GM12891 (cell line): ENCODE measurements at regions not wholly inside any gene's neighbourhood (a gene's known extent, or its start where the extent isn't known, plus 50 kb on each side); places are given as distances from the start of the nearest gene placed in this dataset.
"Not testable (repeated sequence)": the region's sequence is repeated elsewhere in the genome, so short reads cannot be mapped to it uniquely, and the experiment has no call there.

Experiments
- DNase-seq: peaks from one replicate; pipeline ENCODE4 v3.0.0; 2011; ENCODE audit warnings: low spot score; ENCODE audit not compliant: insufficient read length
- FAIRE-seq: peaks from 2 replicates; lab custom pipeline; 2011; peaks lifted over from hg19 to GRCh38; lab: Jason Lieb, UNC
- PAX5 ChIP-seq: IDR thresholded peaks from 2 replicates; pipeline ENCODE4 v1.6.1; 2011; ENCODE audit warnings: low read length, moderate library complexity, mild to moderate bottlenecking; ENCODE audit not compliant: insufficient read depth, severe bottlenecking
- POLR2A ChIP-seq: IDR thresholded peaks from 2 replicates; pipeline ENCODE4 v1.6.1; 2011; ENCODE audit warnings: low read depth, low read length, control low read depth
- POLR2AphosphoS5 ChIP-seq: IDR thresholded peaks from 2 replicates; pipeline ENCODE4 v1.6.1; 2011; ENCODE audit warnings: low read depth, low read length, control low read depth
- POU2F2 ChIP-seq: IDR thresholded peaks from 2 replicates; pipeline ENCODE4 v1.6.1; 2011; ENCODE audit warnings: low read depth, mild to moderate bottlenecking, control low read depth, low read length, moderate library complexity
- SPI1 ChIP-seq: IDR thresholded peaks from 2 replicates; pipeline ENCODE4 v1.6.1; 2011; ENCODE audit warnings: low read depth, low read length, control low read depth
- TAF1 ChIP-seq: IDR thresholded peaks from 2 replicates; pipeline ENCODE4 v1.6.1; 2011; ENCODE audit warnings: low read depth, low read length, control low read depth

DNA sequence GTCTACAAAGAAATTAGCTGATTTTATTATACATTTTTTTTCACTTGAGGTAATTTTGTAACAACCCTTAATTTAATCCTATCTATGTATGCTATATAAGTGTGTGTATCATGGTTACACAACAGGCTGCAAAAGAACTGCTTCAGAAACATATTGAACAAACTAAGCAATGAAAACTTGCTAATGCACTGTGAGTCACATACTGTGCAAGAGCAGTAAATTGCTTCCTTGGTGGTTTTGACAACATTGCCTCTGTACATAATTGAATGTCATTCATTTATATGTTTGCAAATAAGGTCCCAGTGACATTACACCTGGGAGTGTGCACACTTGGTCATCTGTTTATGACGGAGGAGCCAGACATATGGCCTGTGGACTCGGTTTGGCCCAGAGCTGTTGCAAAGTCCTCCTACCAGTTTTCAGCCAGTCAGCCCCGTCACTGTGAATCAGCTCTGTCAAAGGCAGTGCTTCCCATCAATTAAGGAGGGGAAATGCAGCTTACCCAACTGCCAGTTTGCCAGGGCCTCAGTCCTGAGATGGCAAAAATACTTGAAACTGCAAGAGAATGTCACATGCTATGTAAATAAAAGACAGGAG is 835.0 kb downstream of the TTLL7 start:
- peak; percentile 28 for FAIRE-seq
- not testable (repeated sequence) for DNase-seq

DNA sequence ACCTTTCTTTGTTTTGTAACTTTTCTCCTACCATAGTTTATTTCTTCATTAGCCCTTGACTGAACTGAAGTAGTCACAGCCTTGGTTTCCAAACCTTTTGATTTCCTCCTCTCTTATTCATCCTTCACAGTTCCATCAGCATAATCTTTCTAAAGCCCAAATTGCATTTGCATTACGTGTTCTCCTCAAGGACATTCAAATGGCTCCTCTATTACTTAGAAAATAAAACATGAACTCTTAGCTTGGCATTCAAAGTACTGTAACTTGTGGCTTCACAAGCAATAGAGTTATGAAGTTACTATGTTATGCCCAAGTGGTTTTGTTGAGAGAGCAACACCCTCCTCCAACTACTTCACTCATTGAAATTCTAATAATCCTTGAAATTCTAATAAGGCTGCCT is 840.0 kb downstream of the TTLL7 start:
- FAIRE-seq, result peak; percentile 54
- DNase-seq, result not testable (repeated sequence)

DNA sequence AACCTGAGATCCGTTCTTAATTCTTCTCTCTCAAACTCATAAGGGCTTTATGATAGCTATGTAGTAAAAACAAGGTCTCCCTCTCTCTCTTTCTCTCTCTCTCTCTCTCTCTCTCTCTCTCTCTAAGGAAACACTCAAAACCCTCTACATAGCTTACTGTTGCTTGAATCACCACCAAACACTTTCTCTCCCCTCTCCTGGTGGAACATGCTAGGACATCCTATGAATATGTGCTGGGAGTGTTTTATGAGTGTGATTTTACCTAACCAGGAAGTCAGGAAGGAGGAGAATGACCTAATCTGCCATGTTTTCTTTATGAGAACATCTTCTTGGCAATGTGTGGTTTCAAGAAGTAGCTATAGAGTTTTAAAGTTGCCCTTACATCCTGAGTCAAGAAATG is 844.6 kb downstream of the TTLL7 start:
- FAIRE-seq, result peak; percentile 20
- DNase-seq, result not testable (repeated sequence)

DNA sequence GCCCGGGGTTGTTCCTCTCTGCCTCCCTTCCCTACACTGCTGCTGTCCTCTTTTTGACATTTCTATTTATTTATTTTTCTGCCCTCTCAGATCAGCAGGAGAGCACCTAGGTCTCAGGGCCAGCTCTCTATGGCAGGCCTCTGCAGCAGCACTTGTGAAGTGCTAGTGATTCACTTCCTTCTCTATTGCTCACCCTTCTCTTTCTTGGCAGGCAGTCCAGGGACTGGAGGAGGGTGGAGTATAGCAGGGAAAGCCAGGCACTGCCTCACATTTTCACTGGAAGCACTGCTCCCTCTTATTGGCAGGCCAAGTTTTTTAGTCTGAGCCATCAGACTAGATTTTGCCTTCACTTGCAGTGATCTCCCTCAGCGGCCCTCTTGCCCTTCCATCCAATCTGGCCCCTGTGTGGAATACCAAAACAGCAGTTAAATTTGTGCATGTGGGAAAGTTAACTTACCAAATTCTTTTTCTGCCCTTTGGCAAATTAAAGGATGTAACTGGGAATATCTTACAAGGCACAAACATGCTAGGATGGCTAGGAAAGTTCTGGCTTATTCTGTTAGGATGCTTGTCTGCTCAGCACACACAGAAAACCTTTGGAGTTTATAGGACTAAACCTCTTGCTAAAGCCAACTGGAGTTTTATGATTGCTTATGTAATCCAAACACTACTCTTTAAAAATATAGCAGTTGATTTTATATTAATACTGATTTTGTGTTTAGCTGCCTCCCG is 847.6 kb downstream of the TTLL7 start:
- not testable (repeated sequence) for FAIRE-seq, DNase-seq

DNA sequence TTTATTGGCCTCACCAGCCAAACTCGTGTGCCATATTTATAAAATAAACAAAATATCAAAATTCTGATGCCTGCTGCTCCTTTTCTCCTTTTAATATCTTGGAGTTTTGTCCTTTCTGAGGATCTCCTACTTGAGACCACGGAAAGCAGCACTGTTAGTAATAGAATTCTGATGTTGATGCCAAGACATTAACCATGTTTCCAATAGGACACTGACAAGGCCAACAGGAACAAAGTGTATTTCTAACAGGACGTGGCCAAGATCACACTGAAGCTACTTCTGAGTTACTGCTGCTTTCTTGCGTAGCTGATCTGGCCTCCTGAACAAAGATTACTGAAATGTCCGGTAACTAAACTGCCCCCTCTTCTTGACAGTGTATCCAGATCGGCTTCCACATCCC is 848.5 kb downstream of the TTLL7 start:
- FAIRE-seq, DNase-seq: not testable (repeated sequence)

DNA sequence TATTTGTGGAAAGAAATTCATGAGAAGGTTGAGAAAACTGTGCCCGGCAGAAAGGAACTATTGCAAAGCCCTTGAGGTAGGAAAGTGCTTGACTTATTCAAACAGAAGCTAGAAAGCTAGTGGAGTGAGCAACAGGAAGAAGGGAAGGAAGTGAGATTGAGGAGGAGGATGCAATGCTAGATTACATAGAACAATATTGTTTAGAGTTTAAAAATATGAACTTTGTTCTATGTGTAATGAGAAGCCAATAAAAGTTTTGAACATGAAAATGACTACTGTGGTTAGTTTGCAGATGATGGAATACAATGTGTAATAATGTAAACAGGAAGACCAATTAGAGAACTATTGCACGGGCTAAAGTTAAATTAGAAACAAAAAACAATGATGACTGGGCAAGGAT is 853.1 kb downstream of the TTLL7 start:
- DNase-seq, FAIRE-seq: not testable (repeated sequence)

DNA sequence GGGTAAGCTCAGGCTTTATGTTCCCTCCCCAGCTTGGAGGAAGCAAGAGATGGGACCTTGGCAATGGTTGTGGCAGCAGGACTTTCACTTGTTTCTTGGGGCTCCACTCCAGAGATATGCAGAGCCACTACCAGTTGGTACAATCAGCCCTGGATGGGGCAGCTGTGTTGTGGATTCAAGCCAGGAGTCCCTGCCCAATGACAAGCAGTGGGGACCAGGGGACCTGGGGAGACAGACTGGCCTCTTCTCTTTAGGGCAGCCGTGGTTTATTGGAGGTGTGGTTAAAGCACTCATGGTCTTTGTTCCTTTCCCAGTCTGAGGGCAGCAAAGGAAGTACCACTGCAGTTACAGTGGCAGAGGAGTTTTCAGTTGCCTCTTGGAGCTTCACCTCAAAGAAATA is 856.1 kb downstream of the TTLL7 start:
- not testable (repeated sequence) for DNase-seq, FAIRE-seq

DNA sequence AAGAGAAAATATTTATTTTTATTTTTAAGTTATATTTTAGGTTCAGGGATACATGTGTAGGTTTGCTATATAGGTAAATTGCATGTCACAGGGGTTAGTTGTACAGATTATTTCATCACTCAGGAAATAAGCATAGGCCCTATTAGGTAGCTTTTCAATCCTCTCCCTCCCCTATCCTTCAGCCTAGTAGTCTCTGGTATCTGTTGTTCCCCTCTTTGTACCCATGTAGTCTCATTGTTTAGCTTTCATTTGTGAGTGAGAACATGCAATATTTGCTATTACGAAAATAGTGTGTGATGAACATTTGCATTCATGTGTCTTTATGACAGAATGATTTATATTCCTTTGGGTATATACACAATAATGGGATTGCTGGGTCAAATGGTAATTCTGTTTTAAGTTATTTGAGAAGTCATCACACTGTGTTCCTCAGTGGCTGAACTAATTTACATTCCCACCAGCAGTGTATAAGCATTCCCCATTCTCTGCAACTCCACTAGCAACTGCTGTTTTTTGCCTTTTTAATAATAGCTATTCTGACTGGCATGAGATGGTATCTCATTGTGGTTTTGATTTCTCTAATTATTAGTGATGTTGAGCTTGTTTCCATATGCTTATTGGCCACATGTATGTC is 863.3 kb downstream of the TTLL7 start:
- DNase-seq, FAIRE-seq: not testable (repeated sequence)

DNA sequence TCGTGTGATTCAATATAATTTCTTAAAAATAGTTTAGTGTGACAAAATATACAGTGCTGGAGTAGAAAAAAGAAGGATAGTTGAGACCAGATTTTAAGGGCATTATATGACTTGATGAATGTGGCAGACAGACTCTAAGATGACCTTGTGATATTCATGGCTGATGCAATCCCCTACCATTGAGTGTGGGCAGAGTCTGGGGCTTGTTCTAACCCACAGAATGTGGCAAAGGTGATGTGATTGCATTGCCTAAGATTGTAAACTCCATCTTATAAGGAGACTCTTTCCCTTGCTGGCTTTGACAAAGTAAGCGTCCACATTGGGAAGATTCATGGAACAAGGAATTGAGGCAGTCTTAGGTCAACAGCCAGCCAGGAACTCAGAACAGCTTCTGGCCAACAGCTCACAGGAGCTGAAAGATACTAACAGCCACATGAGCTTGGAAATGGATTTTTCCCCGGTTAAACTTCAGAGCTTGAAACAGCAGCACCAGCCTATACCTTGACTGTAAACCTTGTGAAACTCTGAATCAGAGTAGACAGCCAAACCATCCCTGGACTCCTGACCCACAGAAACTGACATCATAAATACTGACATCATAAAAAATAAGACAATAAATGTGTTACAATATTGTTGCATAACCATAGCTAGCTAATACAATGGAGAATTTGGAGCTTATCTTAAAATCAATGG is 864.5 kb downstream of the TTLL7 start:
- DNase-seq, result not testable (repeated sequence)
- FAIRE-seq, result peak; percentile 72

DNA sequence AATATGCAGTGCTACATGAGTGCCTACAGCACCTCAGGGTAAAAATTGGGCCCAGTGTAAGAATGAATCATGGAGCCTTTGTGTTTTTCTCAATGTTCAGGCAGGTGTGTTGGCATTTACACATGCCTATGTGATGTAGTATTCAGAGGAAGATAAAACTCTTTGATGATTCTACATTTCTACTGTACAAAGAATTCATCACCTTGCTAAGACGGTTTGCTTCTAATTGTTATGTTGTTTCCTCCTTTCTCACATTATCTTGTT is 867.3 kb downstream of the TTLL7 start:
- no peak for FAIRE-seq
- TF ChIP-seq TAF1 (no peak), POLR2A (no peak), POLR2AphosphoS5 (no peak), SPI1 (no peak), POU2F2 (no peak)
- no peak for DNase-seq

DNA sequence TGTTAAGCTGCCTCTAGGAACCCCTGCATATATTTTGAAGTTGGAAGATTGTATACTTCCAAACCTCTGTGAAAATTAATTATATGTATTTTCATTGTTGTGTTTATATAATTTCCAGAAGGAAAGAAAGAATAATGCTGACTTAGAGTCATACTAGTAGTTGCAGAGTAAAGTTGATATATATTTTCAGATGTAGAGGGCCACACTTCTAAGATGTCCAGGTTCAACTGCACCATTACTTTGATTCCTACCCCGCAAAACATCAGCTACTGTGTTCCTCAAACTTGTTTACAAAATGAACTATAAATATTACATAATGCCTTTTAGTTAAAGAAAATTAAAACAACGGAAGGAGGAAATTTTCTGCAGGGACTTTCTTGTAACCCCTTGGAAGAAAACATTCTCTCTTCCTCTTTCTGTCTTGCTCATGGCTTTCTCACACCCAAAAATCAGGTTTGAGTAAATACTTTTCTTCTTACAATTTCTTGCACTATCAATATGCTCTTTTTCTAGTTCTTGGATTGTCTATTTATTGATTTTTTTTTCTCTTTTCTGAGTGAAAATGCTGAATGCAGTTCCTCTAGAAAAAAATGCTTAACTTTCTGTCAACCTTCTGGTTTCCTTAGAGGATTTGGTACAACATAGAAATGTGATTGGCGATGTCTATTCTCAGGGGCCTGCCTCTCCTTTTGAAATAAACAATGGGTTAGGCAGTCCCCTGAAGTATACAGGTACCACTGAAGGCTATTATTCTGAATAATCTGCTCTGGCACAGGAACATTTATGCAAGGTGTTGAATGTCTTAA is 867.8 kb downstream of the TTLL7 start:
- no peak for FAIRE-seq

DNA sequence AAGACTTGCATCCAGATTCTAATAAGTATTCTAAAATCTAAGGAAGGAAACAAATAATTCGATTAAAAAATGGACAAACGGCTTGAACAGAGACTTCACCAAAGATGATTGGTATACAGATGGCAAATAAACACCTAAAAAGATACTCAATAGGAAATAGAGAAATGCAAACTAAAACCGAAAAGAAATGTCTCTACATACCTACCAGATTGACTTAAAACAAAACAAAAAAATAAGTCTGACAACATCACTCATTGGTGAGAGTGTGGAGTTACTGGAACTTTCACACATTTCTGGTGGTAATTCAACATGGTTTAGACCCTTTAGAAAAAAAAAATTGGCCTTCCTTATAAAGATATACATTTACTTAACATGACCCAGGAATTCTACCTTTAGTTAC is 869.8 kb downstream of the TTLL7 start:
- TF ChIP-seq POU2F2 (no peak), SPI1 (no peak), TAF1 (no peak), POLR2A (no peak), POLR2AphosphoS5 (no peak), PAX5 (no peak)
- DNase-seq (no peak), FAIRE-seq (no peak)

More for the DNA sequence above, 867.8 kb downstream of the TTLL7 start:
- TF ChIP-seq TAF1 (no peak), SPI1 (peak; percentile 91)
- DNase-seq, result no peak
